HEK293 (cell line): ENCODE measurements at regions not wholly inside any gene's neighbourhood (a gene's known extent, or its start where the extent isn't known, plus 50 kb on each side); places are given as distances from the start of the nearest gene placed in this dataset.

ENCODE experiments used
- ATF2 ChIP-seq: fragments of 450-650 bp; formaldehyde crosslinking; IDR thresholded peaks from 2 replicates; pipeline ENCODE4 v1.5.1; 2016; ENCODE audit warnings: missing biosample characterization, missing genetic modification characterization, low read depth
- GLI4 ChIP-seq: fragments of 450-650 bp; formaldehyde crosslinking; IDR thresholded peaks from 2 replicates; pipeline ENCODE4 v1.5.1; 2016; ENCODE audit warnings: missing biosample characterization, missing genetic modification characterization
- GLIS1 ChIP-seq: fragments of 450-650 bp; formaldehyde crosslinking; IDR thresholded peaks from 2 replicates; pipeline ENCODE4 v1.5.1; 2016; ENCODE audit warnings: missing biosample characterization, missing genetic modification characterization
- KLF9 ChIP-seq: fragments of 450-650 bp; formaldehyde crosslinking; IDR thresholded peaks from 2 replicates; pipeline ENCODE4 v1.5.1; 2016; ENCODE audit warnings: missing biosample characterization, missing genetic modification characterization, low read depth
- SALL2 ChIP-seq: fragments of 450-650 bp; formaldehyde crosslinking; IDR thresholded peaks from 2 replicates; pipeline ENCODE4 v1.5.0; 2017; ENCODE audit warnings: missing biosample characterization, mild to moderate bottlenecking, missing genetic modification characterization, borderline replicate concordance
- SCRT1 ChIP-seq: fragments of 450-650 bp; formaldehyde crosslinking; IDR thresholded peaks from 2 replicates; pipeline ENCODE4 v1.5.1; 2016; ENCODE audit warnings: missing biosample characterization, missing genetic modification characterization, borderline replicate concordance
- SETDB1 ChIP-seq: IDR thresholded peaks from one replicate; pipeline ENCODE4 v1.6.1; 2017; ENCODE audit warnings: mild to moderate bottlenecking, low read length, moderate library complexity, mixed read lengths; ENCODE audit not compliant: insufficient read length
- ZEB2 ChIP-seq: fragments of 450-650 bp; formaldehyde crosslinking; IDR thresholded peaks from 2 replicates; pipeline ENCODE4 v1.5.1; 2016; ENCODE audit warnings: missing biosample characterization, missing genetic modification characterization
- ZNF114 ChIP-seq: fragments of 450-650 bp; formaldehyde crosslinking; IDR thresholded peaks from 2 replicates; pipeline ENCODE4 v1.5.0; 2017; ENCODE audit warnings: missing biosample characterization, missing genetic modification characterization
- ZNF146 ChIP-seq: fragments of 450-650 bp; formaldehyde crosslinking; IDR thresholded peaks from 2 replicates; pipeline ENCODE4 v1.5.1; 2016; ENCODE audit warnings: missing biosample characterization, missing genetic modification characterization
- ZNF174 ChIP-seq: fragments of 450-650 bp; formaldehyde crosslinking; IDR thresholded peaks from 2 replicates; pipeline ENCODE4 v1.5.0; 2017; ENCODE audit warnings: missing biosample characterization, mild to moderate bottlenecking, missing genetic modification characterization
- ZNF202 ChIP-seq: fragments of 450-650 bp; formaldehyde crosslinking; IDR thresholded peaks from 2 replicates; pipeline ENCODE4 v1.5.1; 2016; ENCODE audit warnings: missing biosample characterization, missing genetic modification characterization, borderline replicate concordance
- ZNF214 ChIP-seq: fragments of 450-650 bp; formaldehyde crosslinking; IDR thresholded peaks from 2 replicates; pipeline ENCODE4 v1.5.1; 2017; ENCODE audit warnings: missing biosample characterization, mild to moderate bottlenecking, missing genetic modification characterization, borderline replicate concordance
- ZNF274 ChIP-seq, 2 experiments: fragments of 200-500 bp in 1 of 2; fragments of 450-650 bp in 1 of 2; sonication (Bioruptor generic) in 1 of 2; formaldehyde crosslinking in 1 of 2; IDR thresholded peaks; 2 replicates each; pipeline versions ENCODE4 v1.5.1 to v1.6.1; 2014 to 2016; ENCODE audit warnings: borderline replicate concordance in 1 of 2, inconsistent platforms in 1 of 2, low read length in 1 of 2, missing biosample characterization in 1 of 2, missing genetic modification characterization in 1 of 2
- ZNF280D ChIP-seq: fragments of 450-650 bp; formaldehyde crosslinking; IDR thresholded peaks from 2 replicates; pipeline ENCODE4 v1.5.1; 2016; ENCODE audit warnings: missing biosample characterization, missing genetic modification characterization
- ZNF302 ChIP-seq: fragments of 450-650 bp; formaldehyde crosslinking; IDR thresholded peaks from 2 replicates; pipeline ENCODE4 v1.5.1; 2016; ENCODE audit warnings: missing biosample characterization, missing genetic modification characterization, low read depth
- ZNF362 ChIP-seq: fragments of 450-650 bp; formaldehyde crosslinking; IDR thresholded peaks from 2 replicates; pipeline ENCODE4 v1.5.1; 2016; ENCODE audit warnings: missing biosample characterization, missing genetic modification characterization
- ZNF391 ChIP-seq: fragments of 450-650 bp; formaldehyde crosslinking; IDR thresholded peaks from 2 replicates; pipeline ENCODE4 v1.5.1; 2016; ENCODE audit warnings: low read depth, missing biosample characterization, missing genetic modification characterization, borderline replicate concordance
- ZNF596 ChIP-seq: fragments of 450-650 bp; IDR thresholded peaks from 2 replicates; pipeline ENCODE4 v1.5.0; 2018; ENCODE audit warnings: missing biosample characterization, mild to moderate bottlenecking, missing genetic modification characterization, moderate library complexity
- ZNF626 ChIP-seq: fragments of 450-650 bp; sonication (Bioruptor Pico); formaldehyde crosslinking; IDR thresholded peaks from 2 replicates; pipeline ENCODE4 v1.5.1; 2018; ENCODE audit warnings: missing biosample characterization, missing genetic modification characterization, inconsistent platforms
- ZNF629 ChIP-seq: fragments of 450-650 bp; formaldehyde crosslinking; IDR thresholded peaks from 2 replicates; pipeline ENCODE4 v1.5.1; 2017; ENCODE audit warnings: missing biosample characterization, missing genetic modification characterization
- ZNF654 ChIP-seq: fragments of 450-650 bp; formaldehyde crosslinking; IDR thresholded peaks from 2 replicates; pipeline ENCODE4 v1.5.1; 2016; ENCODE audit warnings: low read depth, missing biosample characterization, missing genetic modification characterization
- ZNF658 ChIP-seq: fragments of 450-650 bp; formaldehyde crosslinking; IDR thresholded peaks from 2 replicates; pipeline ENCODE4; 2016; ENCODE audit warnings: missing biosample characterization, missing genetic modification characterization
- ZNF791 ChIP-seq: fragments of 450-650 bp; formaldehyde crosslinking; IDR thresholded peaks from 2 replicates; pipeline ENCODE4 v1.5.1; 2016; ENCODE audit warnings: missing biosample characterization, missing genetic modification characterization
- TF ChIP-seq, protein P1 (sequence below): fragments of 450-650 bp; IDR thresholded peaks from 2 replicates; pipeline ENCODE4 v1.5.1; 2018; ENCODE audit warnings: missing biosample characterization, missing genetic modification characterization
- TF ChIP-seq, protein P2 (sequence below): fragments of 450-650 bp; formaldehyde crosslinking; IDR thresholded peaks from 2 replicates; pipeline ENCODE4 v1.5.1; 2016; ENCODE audit warnings: missing biosample characterization, missing genetic modification characterization
- TF ChIP-seq, protein P3 (sequence below): fragments of 450-650 bp; formaldehyde crosslinking; IDR thresholded peaks from 2 replicates; pipeline ENCODE4 v1.5.1; 2016; ENCODE audit warnings: missing biosample characterization, missing genetic modification characterization

DNA sequence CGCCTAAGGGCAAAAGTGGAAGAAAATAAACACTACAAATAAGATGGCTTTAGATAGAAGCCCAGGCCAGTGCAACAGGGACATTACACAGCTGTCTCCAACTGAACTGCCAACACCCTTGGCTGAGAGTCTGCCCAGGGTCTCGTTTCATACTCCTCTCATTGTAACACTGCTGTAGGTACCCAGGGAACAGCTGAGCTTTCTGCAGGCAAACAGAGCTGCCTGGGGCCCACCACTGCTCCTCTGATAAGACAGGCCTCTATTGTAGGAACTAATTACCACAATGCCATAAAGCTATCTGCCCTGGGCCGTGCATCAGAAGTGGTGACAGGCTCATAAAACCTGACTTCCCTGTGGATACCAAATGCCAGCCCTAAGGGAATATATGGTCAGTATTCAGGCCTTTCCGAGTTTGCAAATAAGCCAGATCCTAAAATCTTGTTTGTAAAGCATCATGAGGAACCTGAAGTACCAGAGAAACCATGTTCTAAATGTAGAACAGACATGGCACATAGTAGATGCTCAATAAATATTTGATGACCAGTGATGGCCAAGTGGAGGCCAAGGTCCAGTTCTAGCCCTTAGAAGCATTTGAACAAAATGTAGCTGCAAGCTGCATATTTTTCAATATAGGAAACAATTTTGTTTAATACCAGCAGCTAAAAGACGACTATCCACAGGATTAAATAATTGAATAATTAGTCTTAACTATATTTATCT is 84.3 kb upstream of the NEO1 start (continued):
- no peak for TF ChIP-seq ZNF146 (tag by site-specific recombination)
- no peak for TF ChIP-seq ZNF391
- TF ChIP-seq ZNF791 (tag by site-specific recombination), result no peak
- TF ChIP-seq ATF2 (tag by site-specific recombination), result 0 out of 2 replicates have a peak, but pooled peaks have one; percentile 40
- TF ChIP-seq, protein P1, sequence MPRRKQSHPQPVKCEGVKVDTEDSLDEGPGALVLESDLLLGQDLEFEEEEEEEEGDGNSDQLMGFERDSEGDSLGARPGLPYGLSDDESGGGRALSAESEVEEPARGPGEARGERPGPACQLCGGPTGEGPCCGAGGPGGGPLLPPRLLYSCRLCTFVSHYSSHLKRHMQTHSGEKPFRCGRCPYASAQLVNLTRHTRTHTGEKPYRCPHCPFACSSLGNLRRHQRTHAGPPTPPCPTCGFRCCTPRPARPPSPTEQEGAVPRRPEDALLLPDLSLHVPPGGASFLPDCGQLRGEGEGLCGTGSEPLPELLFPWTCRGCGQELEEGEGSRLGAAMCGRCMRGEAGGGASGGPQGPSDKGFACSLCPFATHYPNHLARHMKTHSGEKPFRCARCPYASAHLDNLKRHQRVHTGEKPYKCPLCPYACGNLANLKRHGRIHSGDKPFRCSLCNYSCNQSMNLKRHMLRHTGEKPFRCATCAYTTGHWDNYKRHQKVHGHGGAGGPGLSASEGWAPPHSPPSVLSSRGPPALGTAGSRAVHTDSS (tag by site-specific recombination), result peak; percentile 38; the same call in 1 of the 2 replicates
- no peak for TF ChIP-seq SALL2
- no peak for TF ChIP-seq ZNF114
- no peak for TF ChIP-seq ZNF658 (tag by site-specific recombination)
- no peak for TF ChIP-seq ZNF362 (tag by site-specific recombination)
- TF ChIP-seq ZNF596 (tag by site-specific recombination), result peak; percentile 44; the same call in 1 of the 2 replicates
- TF ChIP-seq ZEB2 (tag by site-specific recombination), result no peak
- peak; percentile 58 for TF ChIP-seq GLIS1 (tag by site-specific recombination)
- 0 out of 2 replicates have a peak, but pooled peaks have one; percentile 12 for TF ChIP-seq ZNF174 (tag by site-specific recombination)
- no peak for TF ChIP-seq SETDB1
- no peak for TF ChIP-seq ZNF214
- TF ChIP-seq SCRT1 (tag by site-specific recombination), result no peak; the same call in 1 of the 2 replicates
- TF ChIP-seq KLF9, result no peak
- TF ChIP-seq ZNF202, result no peak
- no peak for TF ChIP-seq ZNF626 (tag by site-specific recombination)
- TF ChIP-seq, protein P2, sequence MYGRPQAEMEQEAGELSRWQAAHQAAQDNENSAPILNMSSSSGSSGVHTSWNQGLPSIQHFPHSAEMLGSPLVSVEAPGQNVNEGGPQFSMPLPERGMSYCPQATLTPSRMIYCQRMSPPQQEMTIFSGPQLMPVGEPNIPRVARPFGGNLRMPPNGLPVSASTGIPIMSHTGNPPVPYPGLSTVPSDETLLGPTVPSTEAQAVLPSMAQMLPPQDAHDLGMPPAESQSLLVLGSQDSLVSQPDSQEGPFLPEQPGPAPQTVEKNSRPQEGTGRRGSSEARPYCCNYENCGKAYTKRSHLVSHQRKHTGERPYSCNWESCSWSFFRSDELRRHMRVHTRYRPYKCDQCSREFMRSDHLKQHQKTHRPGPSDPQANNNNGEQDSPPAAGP (tag by site-specific recombination), result no peak
- no peak for TF ChIP-seq ZNF280D (tag by site-specific recombination)
- TF ChIP-seq ZNF302 (tag by site-specific recombination), result no peak
- TF ChIP-seq GLI4 (tag by site-specific recombination), result no peak
- TF ChIP-seq, protein P3, sequence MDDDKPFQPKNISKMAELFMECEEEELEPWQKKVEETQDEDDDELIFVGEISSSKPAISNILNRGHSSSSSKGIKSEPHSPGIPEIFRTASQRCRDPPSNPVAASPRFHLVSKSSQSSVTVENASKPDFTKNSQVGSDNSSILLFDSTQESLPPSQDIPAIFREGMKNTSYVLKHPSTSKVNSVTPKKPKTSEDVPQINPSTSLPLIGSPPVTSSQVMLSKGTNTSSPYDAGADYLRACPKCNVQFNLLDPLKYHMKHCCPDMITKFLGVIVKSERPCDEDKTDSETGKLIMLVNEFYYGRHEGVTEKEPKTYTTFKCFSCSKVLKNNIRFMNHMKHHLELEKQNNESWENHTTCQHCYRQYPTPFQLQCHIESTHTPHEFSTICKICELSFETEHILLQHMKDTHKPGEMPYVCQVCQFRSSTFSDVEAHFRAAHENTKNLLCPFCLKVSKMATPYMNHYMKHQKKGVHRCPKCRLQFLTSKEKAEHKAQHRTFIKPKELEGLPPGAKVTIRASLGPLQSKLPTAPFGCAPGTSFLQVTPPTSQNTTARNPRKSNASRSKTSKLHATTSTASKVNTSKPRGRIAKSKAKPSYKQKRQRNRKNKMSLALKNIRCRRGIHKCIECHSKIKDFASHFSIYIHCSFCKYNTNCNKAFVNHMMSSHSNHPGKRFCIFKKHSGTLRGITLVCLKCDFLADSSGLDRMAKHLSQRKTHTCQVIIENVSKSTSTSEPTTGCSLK (tag by site-specific recombination), result no peak
- TF ChIP-seq ZNF274 (IDR thresholded peaks at IDR 0.05; ENCODE audit: low read length), result no peak
- no peak for TF ChIP-seq ZNF274 (tag by site-specific recombination; IDR thresholded peaks at IDR 0.05; ENCODE audit: borderline replicate concordance)
- no peak for TF ChIP-seq ZNF654 (tag by site-specific recombination)
- TF ChIP-seq ZNF629 (tag by site-specific recombination), result no peak
